ENCODE measurements at regions not wholly inside any gene's neighbourhood (a gene's known extent, or its start where the extent isn't known, plus 50 kb on each side); places are given as distances from the start of the nearest gene placed in this dataset.

DNA sequence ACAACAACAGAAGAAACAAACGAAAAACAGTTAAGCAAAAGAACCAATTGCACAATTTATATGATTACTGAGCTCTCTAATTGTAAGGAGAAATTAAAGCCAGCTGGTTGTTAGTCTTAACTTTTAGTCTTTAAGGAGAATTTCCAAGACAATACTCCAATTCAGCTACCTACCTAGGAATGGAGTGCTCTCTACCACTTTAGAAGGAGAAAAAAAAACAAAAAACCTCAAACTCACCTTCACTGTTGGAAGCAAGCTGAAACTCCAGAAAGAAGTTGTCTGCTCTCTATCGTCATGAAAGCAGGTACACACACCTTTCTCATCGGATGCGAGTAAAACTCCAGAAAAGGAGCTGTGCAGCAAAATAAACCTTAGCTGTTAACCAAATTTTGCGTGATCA lies 86.1 kb upstream of the NPY2R start:
- no peak overlapping the region for H3K27ac ChIP-seq
- TF ChIP-seq EP300 (IDR thresholded peaks at IDR 0.05; ENCODE audit: low read depth) (no peak), POLR2A (IDR thresholded peaks at IDR 0.05) (no peak), POLR2AphosphoS5 (IDR thresholded peaks at IDR 0.05) (no peak)
- TF ChIP-seq, protein P1, sequence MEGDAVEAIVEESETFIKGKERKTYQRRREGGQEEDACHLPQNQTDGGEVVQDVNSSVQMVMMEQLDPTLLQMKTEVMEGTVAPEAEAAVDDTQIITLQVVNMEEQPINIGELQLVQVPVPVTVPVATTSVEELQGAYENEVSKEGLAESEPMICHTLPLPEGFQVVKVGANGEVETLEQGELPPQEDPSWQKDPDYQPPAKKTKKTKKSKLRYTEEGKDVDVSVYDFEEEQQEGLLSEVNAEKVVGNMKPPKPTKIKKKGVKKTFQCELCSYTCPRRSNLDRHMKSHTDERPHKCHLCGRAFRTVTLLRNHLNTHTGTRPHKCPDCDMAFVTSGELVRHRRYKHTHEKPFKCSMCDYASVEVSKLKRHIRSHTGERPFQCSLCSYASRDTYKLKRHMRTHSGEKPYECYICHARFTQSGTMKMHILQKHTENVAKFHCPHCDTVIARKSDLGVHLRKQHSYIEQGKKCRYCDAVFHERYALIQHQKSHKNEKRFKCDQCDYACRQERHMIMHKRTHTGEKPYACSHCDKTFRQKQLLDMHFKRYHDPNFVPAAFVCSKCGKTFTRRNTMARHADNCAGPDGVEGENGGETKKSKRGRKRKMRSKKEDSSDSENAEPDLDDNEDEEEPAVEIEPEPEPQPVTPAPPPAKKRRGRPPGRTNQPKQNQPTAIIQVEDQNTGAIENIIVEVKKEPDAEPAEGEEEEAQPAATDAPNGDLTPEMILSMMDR (IDR thresholded peaks at IDR 0.05), result no peak
- in situ Hi-C loops (cut with MboI; ENCODE audit: low pct_ligation_motif_present in 1 of 4, low pct_unique_long_range_greater_than_20kb in 1 of 4, low sequenced_read_pairs in 3 of 4) (no loop called here), intact Hi-C loops (cut with DNase I; ENCODE audit: low total_unique reads) (no loop called here)
- no peak overlapping the region for H3K4me3 ChIP-seq
- H3K9me3 ChIP-seq, result no peaks in the 10 kb centered on the region
- no peaks in the 10 kb centered on the region for H3K4me1 ChIP-seq
- no peak for DNase-seq
- H3K27me3 ChIP-seq, result no peaks in the 10 kb centered on the region
- no peaks in the 10 kb centered on the region for H3K36me3 ChIP-seq
- WGBS, 2 donors (ENCODE audit: low coverage in 1 of 2), result 88% methylated on average over 2 to 5 of the region's 5 CpGs

DNA sequence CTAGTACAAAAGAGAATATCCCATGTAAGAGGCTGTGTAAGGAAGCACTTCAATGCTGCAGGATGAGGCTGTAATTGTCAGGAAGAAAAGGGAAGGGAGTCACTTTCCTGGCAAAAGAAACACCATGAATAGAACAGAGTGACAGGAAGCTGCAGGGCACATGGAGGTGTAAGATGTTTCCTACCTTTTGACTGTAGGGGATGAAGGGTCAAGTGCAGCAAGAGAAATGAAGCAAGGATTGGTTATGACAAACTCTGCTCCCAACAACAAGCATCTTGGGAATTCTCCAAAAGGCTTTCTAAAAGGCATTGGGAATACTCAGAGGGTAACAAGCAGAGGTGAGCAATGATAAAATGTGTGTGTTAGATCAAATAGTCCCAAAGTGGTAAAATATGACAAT lies 74.3 kb upstream of the NPY2R start:
- Histone ChIP-seq H3K4me3 (no peak overlapping the region), H3K36me3 (no peaks in the 10 kb centered on the region), H3K9me3 (no peaks in the 10 kb centered on the region), H3K27me3 (no peaks in the 10 kb centered on the region), H3K4me1 (no peaks in the 10 kb centered on the region), H3K27ac (no peak overlapping the region)
- TF ChIP-seq, protein P1 (IDR thresholded peaks at IDR 0.05), result no peak
- TF ChIP-seq POLR2AphosphoS5 (IDR thresholded peaks at IDR 0.05) (no peak), POLR2A (IDR thresholded peaks at IDR 0.05) (no peak), EP300 (IDR thresholded peaks at IDR 0.05; ENCODE audit: low read depth) (no peak)
- no peak for DNase-seq
- in situ Hi-C loops (cut with MboI; ENCODE audit: low pct_ligation_motif_present in 1 of 4, low pct_unique_long_range_greater_than_20kb in 1 of 4, low sequenced_read_pairs in 3 of 4) (no loop called here), intact Hi-C loops (cut with DNase I; ENCODE audit: low total_unique reads) (loop anchor here (10.0 kb wide), 1 partner anchor 49 kb away; no protein-coding TSS in a partner anchor)

DNA sequence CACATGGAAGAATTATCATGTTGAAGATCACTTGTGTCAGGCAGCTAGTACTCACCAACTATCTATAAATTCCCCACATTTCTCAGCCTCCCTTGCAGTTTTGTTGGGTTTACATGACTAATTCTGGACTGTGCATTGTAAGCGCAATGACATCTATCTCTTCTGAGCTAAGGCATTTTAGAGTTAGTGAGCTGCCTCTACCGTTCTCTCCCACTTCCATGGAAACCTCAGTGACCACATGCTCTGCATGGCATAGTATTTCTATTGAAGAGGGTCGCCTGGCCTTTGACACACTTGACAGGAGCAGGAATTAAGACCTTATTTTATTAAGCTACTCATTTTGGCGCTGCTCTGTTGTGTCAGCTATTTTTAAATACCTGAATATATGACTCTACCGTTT lies 67.5 kb upstream of the NPY2R start:
- in situ Hi-C loops (cut with MboI; ENCODE audit: low pct_ligation_motif_present in 1 of 4, low pct_unique_long_range_greater_than_20kb in 1 of 4, low sequenced_read_pairs in 3 of 4), result no loop called here
- H3K9me3 ChIP-seq, result no peaks in the 10 kb centered on the region
- H3K4me1 ChIP-seq, result no peaks in the 10 kb centered on the region
- TF ChIP-seq EP300 (IDR thresholded peaks at IDR 0.05; ENCODE audit: low read depth) (no peak), POLR2A (IDR thresholded peaks at IDR 0.05) (no peak), POLR2AphosphoS5 (IDR thresholded peaks at IDR 0.05) (no peak)
- TF ChIP-seq, protein P1 (IDR thresholded peaks at IDR 0.05), result no peak
- H3K27ac ChIP-seq, result no peak overlapping the region
- intact Hi-C loops (cut with DNase I; ENCODE audit: low total_unique reads), result no loop called here
- no peaks in the 10 kb centered on the region for H3K36me3 ChIP-seq
- WGBS, 2 donors (ENCODE audit: low coverage in 1 of 2), result 76 to 81% methylated on average over 4 to 5 of the region's 5 CpGs
- DNase-seq, result no peak
- H3K4me3 ChIP-seq, result no peak overlapping the region
- H3K27me3 ChIP-seq, result no peaks in the 10 kb centered on the region

DNA sequence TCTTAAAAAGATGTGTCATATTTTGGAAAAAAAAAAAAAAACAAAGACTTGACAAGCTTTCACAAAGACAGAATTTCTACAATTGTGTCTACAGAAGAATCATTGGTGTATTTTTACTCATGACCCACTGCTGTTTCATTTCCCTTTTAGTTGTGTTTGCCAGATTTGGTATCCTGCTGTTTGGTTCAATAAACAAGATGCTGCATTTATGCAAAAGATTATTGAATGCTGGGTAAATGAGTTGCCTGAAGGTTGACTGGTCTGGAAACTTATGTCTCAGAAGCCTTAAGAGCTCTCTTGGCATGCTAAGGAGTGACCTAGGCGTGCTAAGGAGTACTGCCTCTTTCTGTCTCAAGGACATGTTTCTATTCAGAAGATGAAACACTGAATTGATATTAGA lies 64.9 kb upstream of the NPY2R start:
- 72 to 90% methylated on average over 1 of the region's 1 CpG for WGBS, 2 donors (ENCODE audit: low coverage in 1 of 2)
- H3K9me3 ChIP-seq, result no peaks in the 10 kb centered on the region
- no peaks in the 10 kb centered on the region for H3K4me1 ChIP-seq
- H3K27ac ChIP-seq, result no peak overlapping the region
- H3K4me3 ChIP-seq, result no peak overlapping the region
- intact Hi-C loops (cut with DNase I; ENCODE audit: low total_unique reads), result no loop called here
- in situ Hi-C loops (cut with MboI; ENCODE audit: low pct_ligation_motif_present in 1 of 4, low pct_unique_long_range_greater_than_20kb in 1 of 4, low sequenced_read_pairs in 3 of 4), result no loop called here
- TF ChIP-seq POLR2AphosphoS5 (IDR thresholded peaks at IDR 0.05) (no peak), EP300 (IDR thresholded peaks at IDR 0.05; ENCODE audit: low read depth) (no peak), POLR2A (IDR thresholded peaks at IDR 0.05) (no peak)
- TF ChIP-seq, protein P1 (IDR thresholded peaks at IDR 0.05), result no peak
- H3K27me3 ChIP-seq, result no peaks in the 10 kb centered on the region
- no peaks in the 10 kb centered on the region for H3K36me3 ChIP-seq
- no peak for DNase-seq
